MM.1S (cell line): ENCODE measurements at regions not wholly inside any gene's neighbourhood (a gene's known extent, or its start where the extent isn't known, plus 50 kb on each side); places are given as distances from the start of the nearest gene placed in this dataset.

Experiments used
- DNase-seq: peaks from one replicate; pipeline ENCODE4 v3.0.0-alpha.2; 2015
- H2AFZ ChIP-seq: fragments of 300-600 bp; sonication (generic); 2 replicates; pipeline ENCODE4 v1.6.0; 2016; ENCODE audit warnings: antibody characterized with exemption, low read length
- H3F3A ChIP-seq: fragments of 300-600 bp; sonication (generic); 2 replicates; pipeline ENCODE4 v1.6.1; 2016; ENCODE audit warnings: mild to moderate bottlenecking, antibody characterized with exemption, low read length, moderate library complexity, mixed read lengths; ENCODE audit not compliant: insufficient read depth
- H3K27ac ChIP-seq: fragments of 300-600 bp; sonication (generic); 2 replicates; pipeline ENCODE4 v1.5.1; 2016; ENCODE audit warnings: mild to moderate bottlenecking, low read length
- H3K27me3 ChIP-seq: fragments of 300-600 bp; sonication (generic); replicated peaks from 2 replicates; pipeline ENCODE4 v1.6.0; 2016; ENCODE audit warnings: low read length; ENCODE audit not compliant: insufficient read depth
- H3K36me3 ChIP-seq: fragments of 300-600 bp; sonication (generic); replicated peaks from 2 replicates; pipeline ENCODE4 v1.6.1; 2016; ENCODE audit warnings: mild to moderate bottlenecking, low read length, mixed read lengths; ENCODE audit not compliant: insufficient read depth
- H3K4me1 ChIP-seq: fragments of 300-600 bp; sonication (generic); 2 replicates; pipeline ENCODE4 v1.6.1; 2016; ENCODE audit warnings: low read length, mixed read lengths
- H3K4me2 ChIP-seq: fragments of 300-600 bp; sonication (generic); 2 replicates; pipeline ENCODE4 v1.6.0; 2016; ENCODE audit warnings: low read depth, low read length
- H3K4me3 ChIP-seq: fragments of 300-600 bp; sonication (generic); 2 replicates; pipeline ENCODE4 v1.5.1; 2016; ENCODE audit warnings: low read length, mixed read lengths
- H3K79me2 ChIP-seq: fragments of 300-600 bp; sonication (generic); 2 replicates; pipeline ENCODE4 v1.6.1; 2016; ENCODE audit warnings: mixed run types, low read length, mixed read lengths
- H3K9ac ChIP-seq: fragments of 300-600 bp; sonication (generic); 2 replicates; pipeline ENCODE4 v1.6.1; 2016; ENCODE audit warnings: low read length, mixed read lengths
- H3K9me2 ChIP-seq: fragments of 300-600 bp; sonication (generic); replicated peaks from 2 replicates; pipeline ENCODE4 v1.6.1; 2016; ENCODE audit warnings: mild to moderate bottlenecking, low read length, mixed read lengths; ENCODE audit not compliant: insufficient read depth
- H3K9me3 ChIP-seq: fragments of 300-600 bp; sonication (generic); replicated peaks from 2 replicates; pipeline ENCODE4 v1.6.1; 2016; ENCODE audit warnings: mild to moderate bottlenecking, low read length, mixed read lengths; ENCODE audit not compliant: insufficient read depth
- H4K20me1 ChIP-seq: fragments of 300-600 bp; sonication (generic); 2 replicates; pipeline ENCODE4 v1.6.1; 2016; ENCODE audit warnings: mild to moderate bottlenecking, low read length, moderate library complexity, mixed read lengths; ENCODE audit not compliant: insufficient read depth
- EZH2 ChIP-seq: fragments of 300-600 bp; sonication (generic); optimal IDR thresholded peaks from 2 replicates; pipeline ENCODE3; 2017; ENCODE audit warnings: low read depth, mild to moderate bottlenecking, antibody characterized with exemption, low read length, mixed read lengths
- EZH2phosphoT487 ChIP-seq: fragments of 300-600 bp; sonication (generic); IDR thresholded peaks from 2 replicates; pipeline ENCODE4 v1.6.1; 2018; ENCODE audit warnings: antibody characterized with exemption, low read length
- TF ChIP-seq, protein P1 (sequence below): fragments of 300-600 bp; sonication (generic); IDR thresholded peaks from 2 replicates; pipeline ENCODE4 v1.5.1; 2016; ENCODE audit warnings: antibody characterized with exemption, low read length, mixed read lengths

DNA sequence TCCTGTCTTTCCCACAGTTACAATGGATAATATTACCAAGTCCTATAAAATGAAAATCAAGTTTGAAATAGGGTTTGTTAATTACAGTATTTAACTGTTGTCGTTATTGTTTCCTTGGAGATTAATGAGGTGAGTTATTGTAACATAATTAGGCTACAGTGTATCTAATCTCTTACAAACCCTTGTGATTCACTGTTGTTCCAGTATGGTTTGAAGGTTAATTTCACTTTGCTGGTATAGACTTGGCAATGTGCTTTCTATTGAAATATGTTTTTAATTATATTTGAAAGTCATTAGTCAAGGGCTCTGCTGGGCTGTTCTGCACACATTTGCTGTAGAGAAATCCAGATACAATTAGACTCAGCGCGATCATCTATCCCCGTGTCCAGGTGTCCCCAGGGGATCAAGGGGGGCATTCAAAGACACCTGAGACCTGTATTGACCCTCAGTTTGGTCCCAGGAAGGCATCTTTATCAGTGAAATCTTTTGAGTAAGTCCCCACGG, 624.6 kb upstream of the EEF2KMT start:
- Histone ChIP-seq H4K20me1 (no peaks in the 10 kb centered on the region), H3F3A (no peaks in the 10 kb centered on the region), H3K79me2 (no peaks in the 10 kb centered on the region), H3K4me1 (no peaks in the 10 kb centered on the region), H3K4me2 (no peak overlapping the region), H3K4me3 (no peak overlapping the region), H3K27me3 (no peaks in the 10 kb centered on the region), H3K9me3 (no peaks in the 10 kb centered on the region), H3K27ac (no peak overlapping the region), H3K9ac (no peak overlapping the region), H3K9me2 (no peaks in the 10 kb centered on the region), H2AFZ (no peak overlapping the region), H3K36me3 (no peaks in the 10 kb centered on the region)
- DNase-seq = no peak
- TF ChIP-seq, protein P1, sequence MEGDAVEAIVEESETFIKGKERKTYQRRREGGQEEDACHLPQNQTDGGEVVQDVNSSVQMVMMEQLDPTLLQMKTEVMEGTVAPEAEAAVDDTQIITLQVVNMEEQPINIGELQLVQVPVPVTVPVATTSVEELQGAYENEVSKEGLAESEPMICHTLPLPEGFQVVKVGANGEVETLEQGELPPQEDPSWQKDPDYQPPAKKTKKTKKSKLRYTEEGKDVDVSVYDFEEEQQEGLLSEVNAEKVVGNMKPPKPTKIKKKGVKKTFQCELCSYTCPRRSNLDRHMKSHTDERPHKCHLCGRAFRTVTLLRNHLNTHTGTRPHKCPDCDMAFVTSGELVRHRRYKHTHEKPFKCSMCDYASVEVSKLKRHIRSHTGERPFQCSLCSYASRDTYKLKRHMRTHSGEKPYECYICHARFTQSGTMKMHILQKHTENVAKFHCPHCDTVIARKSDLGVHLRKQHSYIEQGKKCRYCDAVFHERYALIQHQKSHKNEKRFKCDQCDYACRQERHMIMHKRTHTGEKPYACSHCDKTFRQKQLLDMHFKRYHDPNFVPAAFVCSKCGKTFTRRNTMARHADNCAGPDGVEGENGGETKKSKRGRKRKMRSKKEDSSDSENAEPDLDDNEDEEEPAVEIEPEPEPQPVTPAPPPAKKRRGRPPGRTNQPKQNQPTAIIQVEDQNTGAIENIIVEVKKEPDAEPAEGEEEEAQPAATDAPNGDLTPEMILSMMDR = no peak
- TF ChIP-seq EZH2 (no peak), EZH2phosphoT487 (no peak)

DNA sequence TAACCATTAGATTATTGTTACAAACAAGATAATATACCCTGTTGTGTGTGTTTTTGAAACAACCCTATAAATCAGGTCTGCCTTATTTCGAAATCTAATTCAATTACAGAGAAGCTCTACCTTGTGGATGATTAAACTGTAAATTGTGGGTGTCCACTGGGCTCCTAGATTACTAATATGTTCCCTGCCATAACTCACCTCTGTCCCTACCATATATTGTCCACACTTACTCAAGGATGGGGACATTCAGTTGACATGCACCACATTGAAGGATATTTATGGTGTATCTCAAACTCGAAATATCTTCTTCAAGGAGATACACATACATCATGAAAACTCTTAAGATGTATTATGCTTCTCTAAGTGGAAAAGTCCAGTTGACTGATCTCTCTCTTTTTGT, 617.6 kb upstream of the EEF2KMT start:
- DNase-seq = no peak
- Histone ChIP-seq H3K9ac (no peak overlapping the region), H3K4me3 (no peak overlapping the region), H3K27ac (no peak overlapping the region), H3K27me3 (no peaks in the 10 kb centered on the region), H3K79me2 (no peaks in the 10 kb centered on the region), H3F3A (no peaks in the 10 kb centered on the region), H4K20me1 (no peaks in the 10 kb centered on the region), H3K9me2 (no peaks in the 10 kb centered on the region), H3K4me2 (no peak overlapping the region), H3K4me1 (no peaks in the 10 kb centered on the region), H3K36me3 (no peaks in the 10 kb centered on the region), H3K9me3 (no peaks in the 10 kb centered on the region), H2AFZ (no peak overlapping the region)
- TF ChIP-seq EZH2phosphoT487 (no peak), EZH2 (no peak)
- TF ChIP-seq, protein P1 = no peak

DNA sequence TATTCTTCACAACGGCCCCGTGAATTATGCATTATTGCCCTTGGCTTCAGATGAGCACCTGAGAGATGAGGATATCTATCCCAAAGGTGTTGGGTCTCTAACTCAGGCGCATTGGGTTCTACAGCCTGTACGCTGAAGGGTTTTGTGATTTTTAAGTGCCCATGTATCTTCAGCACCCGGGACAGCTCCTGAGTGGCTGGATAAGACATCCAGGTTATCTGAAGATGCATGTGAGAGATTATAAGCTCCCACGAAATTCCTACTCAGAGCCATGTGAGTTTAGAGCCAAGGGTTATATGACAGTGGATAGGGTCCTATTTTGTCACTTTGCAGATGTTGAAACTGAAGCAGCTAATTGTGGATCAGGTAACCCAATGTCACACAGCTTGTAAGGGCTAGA, 612.3 kb upstream of the EEF2KMT start:
- TF ChIP-seq, protein P1 = no peak
- no peak for TF ChIP-seq EZH2phosphoT487
- TF ChIP-seq EZH2 = no peak
- Histone ChIP-seq H2AFZ (no peak overlapping the region), H3F3A (no peaks in the 10 kb centered on the region), H3K4me1 (no peaks in the 10 kb centered on the region), H3K36me3 (no peaks in the 10 kb centered on the region), H3K4me3 (no peak overlapping the region), H3K9me2 (no peaks in the 10 kb centered on the region), H3K9ac (no peak overlapping the region), H3K79me2 (no peaks in the 10 kb centered on the region), H3K4me2 (no peak overlapping the region), H3K9me3 (no peaks in the 10 kb centered on the region), H4K20me1 (no peaks in the 10 kb centered on the region), H3K27ac (no peak overlapping the region), H3K27me3 (no peaks in the 10 kb centered on the region)
- peak; percentile 36 for DNase-seq
